K562 (cell line): ENCODE measurements at regions not wholly inside any gene's neighbourhood (a gene's known extent, or its start where the extent isn't known, plus 50 kb on each side); places are given as distances from the start of the nearest gene placed in this dataset.

ENCODE experiments used
- ATAC-seq: fragments of 200-7000 bp; cut with Tn5 transposase; 3 replicates; pipeline ENCODE4 v1.9.1; 2020; ENCODE audit warnings: moderate library complexity
- BruUV-seq: library from RNA; stranded (reverse); fragments of 400-500 nt; replicated peaks from 2 replicates; lab custom pipeline; 2021; lab: Mats Ljungman, UMichigan
- CTCF ChIA-PET: fragments of 300-600 bp; formaldehyde crosslinking; extraction: SDS; loops from one replicate; lab custom pipeline; 2021; ENCODE audit warnings: low intra/inter-chr PET ratio; lab: Yijun Ruan, JAX
- POLR2A ChIA-PET: fragments of 300-600, 350-650 bp; sonication (Branson Sonifier 250); formaldehyde crosslinking; extraction: SDS; loops from one replicate; lab custom pipeline; 2021; ENCODE audit warnings: antibody characterized with exemption, inconsistent platforms; lab: Yijun Ruan, JAX
- DNase-seq, 4 experiments: peaks; one replicate each; pipeline versions ENCODE4 v3.0.0 to v3.0.0-alpha.2; 2011 to 2018; ENCODE audit warnings: low spot score in 3 of 4, mixed read lengths in 3 of 4; ENCODE audit errors: extremely low read depth in 1 of 4
- FAIRE-seq: peaks from 2 replicates; lab custom pipeline; 2011; peaks lifted over from hg19 to GRCh38; lab: Jason Lieb, UNC
- H2AFZ ChIP-seq: 2 replicates; pipeline ENCODE4 v1.6.0; 2011; ENCODE audit warnings: low read depth, low read length, control low read depth, inconsistent platforms
- H3K27ac ChIP-seq: fragments of 200-600 bp; 3 replicates; pipeline ENCODE4 v1.8.0; 2011; ENCODE audit warnings: low read depth, mild to moderate bottlenecking, control low read depth, inconsistent platforms, low read length, moderate library complexity, mixed read lengths; ENCODE audit errors: extremely low read depth
- H3K27me3 ChIP-seq, 2 experiments: fragments of 300-600 bp in 1 of 2; 2 replicates in 1 of 2; 3 replicates in 1 of 2; pipeline versions ENCODE4 v1.6.0 to v1.8.0; 2011; ENCODE audit warnings: inconsistent platforms in 2 of 2, low read length in 2 of 2, mild to moderate bottlenecking in 1 of 2, mixed read lengths in 1 of 2, moderate library complexity in 1 of 2; ENCODE audit not compliant: control insufficient read depth in 2 of 2, insufficient read depth in 2 of 2
- H3K36me3 ChIP-seq: fragments of 300-600 bp; 3 replicates; pipeline ENCODE4 v1.8.0; 2011; ENCODE audit warnings: mild to moderate bottlenecking, low read length, inconsistent platforms; ENCODE audit not compliant: control insufficient read depth, insufficient read depth
- H3K4me1 ChIP-seq, 2 experiments: fragments of 200-600 bp in 1 of 2; replicated peaks in 1 of 2; 2 replicates in 1 of 2; 3 replicates in 1 of 2; pipeline versions ENCODE4 v1.5.1 to v1.8.0; 2011; ENCODE audit warnings: inconsistent platforms in 2 of 2, low read length in 2 of 2, mild to moderate bottlenecking in 1 of 2, mixed read lengths in 1 of 2, moderate library complexity in 1 of 2; ENCODE audit not compliant: control insufficient read depth in 2 of 2, insufficient read depth in 2 of 2
- H3K4me2 ChIP-seq: 2 replicates; pipeline ENCODE4 v1.6.1; 2011; ENCODE audit warnings: low read length, control low read depth, inconsistent platforms, mixed read lengths; ENCODE audit not compliant: insufficient read depth
- H3K4me3 ChIP-seq: fragments of 200-600 bp; sonication (generic), shearing (Covaris generic); 2 replicates; pipeline ENCODE4 v1.5.1; 2016; ENCODE audit warnings: control low read depth, inconsistent platforms
- H3K79me2 ChIP-seq: fragments of 200-600 bp; 3 replicates; pipeline ENCODE4 v1.8.0; 2011; ENCODE audit warnings: low read length, inconsistent platforms; ENCODE audit not compliant: control insufficient read depth, insufficient read depth
- H3K9ac ChIP-seq, 2 experiments: 2 replicates each; pipeline versions ENCODE4 v1.6.0 to v1.6.1; 2011; ENCODE audit warnings: low read depth in 2 of 2, low read length in 2 of 2, control low read depth in 1 of 2, inconsistent platforms in 1 of 2, mild to moderate bottlenecking in 1 of 2, mixed read lengths in 1 of 2; ENCODE audit not compliant: insufficient read depth in 1 of 2
- H3K9me1 ChIP-seq: one replicate; pipeline ENCODE4 v1.6.0; 2011; ENCODE audit warnings: inconsistent platforms, mild to moderate bottlenecking, low read length, moderate library complexity; ENCODE audit not compliant: control insufficient read depth, insufficient read depth
- H3K9me3 ChIP-seq: replicated peaks from 2 replicates; pipeline ENCODE4 v1.5.1; 2011; ENCODE audit warnings: low read depth, low read length, inconsistent platforms; ENCODE audit not compliant: control insufficient read depth, insufficient read depth
- H4K20me1 ChIP-seq: replicated peaks from 2 replicates; pipeline ENCODE4 v1.6.1; 2011; ENCODE audit warnings: low read length, inconsistent platforms, mixed read lengths; ENCODE audit not compliant: control insufficient read depth, insufficient read depth
- C11orf30 ChIP-seq: fragments of 450-650 bp; IDR thresholded peaks from 2 replicates; pipeline ENCODE4 v1.6.1; 2016; ENCODE audit warnings: low read depth, mild to moderate bottlenecking
- ETV6 ChIP-seq, 3 experiments: fragments of 150-350 bp in 1 of 3; sonication (generic) in 1 of 3; formaldehyde crosslinking in 1 of 3; IDR thresholded peaks; 2 replicates each; pipeline versions ENCODE4 v1.6.1 to v1.8.0; 2014 to 2022; ENCODE audit warnings: borderline replicate concordance in 2 of 3, low read depth in 2 of 3, antibody characterized with exemption in 1 of 3, low read length in 1 of 3, mild to moderate bottlenecking in 1 of 3, missing genetic modification reagents in 1 of 3
- KDM4B ChIP-seq, 2 experiments: fragments of 450-650 bp in 1 of 2; sonication (generic) in 1 of 2; IDR thresholded peaks; 2 replicates each; pipeline ENCODE4 v1.6.1; 2016 to 2017; ENCODE audit warnings: borderline replicate concordance in 2 of 2, antibody characterized with exemption in 1 of 2, low read depth in 1 of 2, mild to moderate bottlenecking in 1 of 2
- MTA2 ChIP-seq: fragments of 450-650 bp; IDR thresholded peaks from 2 replicates; pipeline ENCODE4 v1.6.1; 2016; ENCODE audit warnings: low read depth
- NBN ChIP-seq: fragments of 450-650 bp; IDR thresholded peaks from 2 replicates; pipeline ENCODE4 v1.6.1; 2016; ENCODE audit warnings: low read depth, mild to moderate bottlenecking
- PCBP1 ChIP-seq: fragments of 200-400 bp; formaldehyde crosslinking; IDR thresholded peaks from 2 replicates; pipeline ENCODE4 v1.6.1; 2018; ENCODE audit warnings: mild to moderate bottlenecking, low read depth, low read length; ENCODE audit not compliant: poor library complexity, severe bottlenecking
- SNRNP70 ChIP-seq: fragments of 200-400 bp; formaldehyde crosslinking; optimal IDR thresholded peaks from 2 replicates; pipeline ENCODE3; 2017; ENCODE audit warnings: low read depth, low read length
- TRIM28 ChIP-seq: fragments of 450-650 bp; IDR thresholded peaks from 2 replicates; pipeline ENCODE4 v1.6.1; 2017
- ZHX1 ChIP-seq: fragments of 150-350 bp; conservative IDR thresholded peaks from 2 replicates; pipeline ENCODE4 v1.6.1; 2014; ENCODE audit warnings: low read length
- WGBS: fragments of 100-300 bp; shearing (Covaris generic); methylation state at CpG from one replicate; pipeline ENCODE4 v1.1.6; 2016; ENCODE audit warnings: low coverage, mixed read lengths; ENCODE audit not compliant: insufficient coverage; ENCODE audit errors: missing lambda C conversion rate; 5-methylcytosine and 5-hydroxymethylcytosine counted together
- in situ Hi-C: fragments of 300-500 bp; cut with MboI; formaldehyde crosslinking; loops from 4 replicates; pipeline ENCODE4 v1.15.0; 2018; ENCODE audit warnings: inconsistent platforms, mixed read lengths
- intact Hi-C: fragments of 100-400 bp; cut with micrococcal nuclease; formaldehyde crosslinking; loops from 2 replicates; pipeline ENCODE4 v1.14.2; 2022

- Histone ChIP-seq H2AFZ (no peak overlapping the region), H3K4me3 (no peak overlapping the region), H3K9me3 (no peaks in the 10 kb centered on the region; the same call in 1 of the 2 replicates), H3K9ac (no peak overlapping the region), H3K4me2 (no peak overlapping the region), H3K4me1 (no peaks in the 10 kb centered on the region), H3K79me2 (no peaks in the 10 kb centered on the region), H4K20me1 (no peaks in the 10 kb centered on the region), H3K27ac (no peak overlapping the region), H3K36me3 (no peaks in the 10 kb centered on the region), H3K9me1 (no peaks in the 10 kb centered on the region), H3K27me3 (no peaks in the 10 kb centered on the region; a peak in 1 of 5 replicates)
- WGBS = 1% methylated on average over 7 of the region's 7 CpGs
- FAIRE-seq (no peak), DNase-seq (no peak), ATAC-seq (no peak)
- BruUV-seq = no TSS peak
- ChIA-PET CTCF (no interaction called here), POLR2A (no interaction called here)
- in situ Hi-C loops (no loop called here), intact Hi-C loops (no loop called here)
- TF ChIP-seq C11orf30 = no peak
- no peak for TF ChIP-seq ETV6 (IDR thresholded peaks at IDR 0.05; ENCODE audit: borderline replicate concordance in 1 of 2, low read depth in 2 of 2, low read length in 1 of 2)
- TF ChIP-seq ETV6 (CRISPR knock-in tag; IDR thresholded peaks at IDR 0.05; ENCODE audit: borderline replicate concordance) = no peak
- no peak for TF ChIP-seq MTA2
- TF ChIP-seq NBN = no peak
- no peak for TF ChIP-seq ZHX1
- no peak for TF ChIP-seq SNRNP70
- no peak for TF ChIP-seq TRIM28
- TF ChIP-seq PCBP1 = no peak
- no peak for TF ChIP-seq KDM4B (IDR thresholded peaks at IDR 0.05; ENCODE audit: borderline replicate concordance in 2 of 2, low read depth in 1 of 2)
Measured at GRCh38 chr10:2670864-2671263, 396.5 kb upstream of the PFKP start.
